NOMO-1 treated with DMSO at 0.1 percent for 48 hours (cell line): ENCODE measurements at regions not wholly inside any gene's neighbourhood (a gene's known extent, or its start where the extent isn't known, plus 50 kb on each side); places are given as distances from the start of the nearest gene placed in this dataset.
A peak's percentile ranks its signal among the peaks of the same experiment; 100 is the strongest.
"Not testable (repeated sequence)": the region's sequence is repeated elsewhere in the genome, so short reads cannot be mapped to it uniquely, and the experiment has no call there.

ENCODE experiments used
- DNase-seq: peaks from one replicate; lab custom pipeline; 2025; ENCODE audit not compliant: unreplicated experiment; lab: John Stamatoyannopoulos, UW

GRCh38 chr9:102941868-102942267 lies 53.3 kb upstream of the CYLC2 start:
- DNase-seq = no peak

DNA sequence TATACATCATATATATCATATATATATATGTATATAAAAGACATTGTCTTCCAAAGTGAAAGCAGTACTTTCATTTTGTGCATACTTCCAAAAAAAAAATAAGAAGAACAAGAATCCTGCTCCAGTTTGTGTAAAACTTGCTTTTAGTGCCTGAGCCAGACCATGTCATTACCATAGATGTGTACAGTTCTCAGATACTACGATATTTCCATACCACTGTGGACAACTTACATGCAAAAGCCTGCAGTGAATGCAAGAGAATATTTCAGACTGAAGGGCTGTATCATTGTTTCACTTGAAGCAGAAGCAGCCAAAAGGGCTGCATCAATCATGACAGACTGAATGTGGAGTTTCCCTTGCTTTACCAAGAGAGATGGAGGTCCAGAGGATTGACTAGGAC lies 72.6 kb upstream of the CYLC2 start:
- DNase-seq = peak; percentile 23

DNA sequence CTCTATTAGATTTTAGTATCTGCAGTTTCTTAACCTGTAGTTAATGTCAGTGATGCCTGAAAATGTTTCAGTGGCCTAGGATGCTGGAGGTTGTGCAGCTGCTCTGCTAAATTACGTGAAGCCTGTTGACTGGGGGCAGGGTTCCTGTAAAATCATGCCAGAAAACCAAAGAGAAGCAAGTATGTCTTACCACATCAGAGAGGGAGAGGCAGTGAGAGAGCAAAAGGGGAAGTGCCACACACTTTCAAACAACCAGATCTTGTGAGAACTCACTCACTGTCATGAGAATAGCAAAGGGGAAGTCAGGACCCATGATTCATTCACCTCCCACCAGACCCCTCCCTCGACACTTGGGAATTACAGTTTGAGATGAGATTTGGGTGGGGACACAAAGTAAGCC lies 83.9 kb upstream of the CYLC2 start:
- peak; percentile 8 for DNase-seq

GRCh38 chr9:102905795-102906194 lies 89.3 kb upstream of the CYLC2 start:
- not testable (repeated sequence) for DNase-seq

DNA sequence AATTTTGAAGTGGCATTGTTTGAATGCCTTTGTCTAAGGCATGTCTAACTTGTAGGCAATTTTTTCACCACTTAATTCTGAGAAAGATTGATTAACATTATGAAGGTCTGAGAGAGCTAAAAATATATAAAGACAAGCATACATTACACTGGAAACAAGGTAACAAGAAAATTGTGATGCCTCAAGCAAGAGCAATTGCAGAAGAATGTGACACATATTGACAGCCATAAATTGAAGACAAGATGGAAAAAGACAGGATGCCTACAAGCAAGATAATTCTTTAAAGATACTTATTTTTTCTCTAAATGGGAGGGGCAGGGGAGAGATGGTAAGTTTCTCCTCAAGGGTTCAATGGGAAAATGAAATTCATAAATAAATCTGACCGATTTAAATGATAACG lies 103.1 kb upstream of the CYLC2 start:
- DNase-seq = no peak

- not testable (repeated sequence) for DNase-seq
Measured at GRCh38 chr9:102888747-102889146, 106.4 kb upstream of the CYLC2 start.

DNA sequence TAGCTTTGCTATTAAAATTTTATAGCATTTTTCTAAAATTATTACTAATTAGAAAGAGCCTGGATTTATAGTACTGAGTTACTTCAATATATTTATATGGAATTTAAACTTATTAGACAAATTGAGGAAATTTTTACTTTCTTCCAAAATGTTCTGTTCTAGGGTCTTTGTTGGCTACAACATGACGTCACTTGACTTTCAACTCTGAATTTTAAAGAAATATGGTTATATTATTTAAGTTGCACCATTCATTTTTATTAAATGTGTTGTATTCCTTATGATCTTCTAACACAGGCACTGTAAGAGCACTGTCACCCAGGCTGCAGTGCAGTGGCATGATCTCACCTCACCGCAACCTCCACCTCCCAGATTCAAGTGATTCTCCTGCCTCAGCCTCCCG lies 119.4 kb upstream of the CYLC2 start:
- no peak for DNase-seq

- DNase-seq = no peak
Measured at GRCh38 chr9:102867488-102867887, 127.6 kb upstream of the CYLC2 start.

DNA sequence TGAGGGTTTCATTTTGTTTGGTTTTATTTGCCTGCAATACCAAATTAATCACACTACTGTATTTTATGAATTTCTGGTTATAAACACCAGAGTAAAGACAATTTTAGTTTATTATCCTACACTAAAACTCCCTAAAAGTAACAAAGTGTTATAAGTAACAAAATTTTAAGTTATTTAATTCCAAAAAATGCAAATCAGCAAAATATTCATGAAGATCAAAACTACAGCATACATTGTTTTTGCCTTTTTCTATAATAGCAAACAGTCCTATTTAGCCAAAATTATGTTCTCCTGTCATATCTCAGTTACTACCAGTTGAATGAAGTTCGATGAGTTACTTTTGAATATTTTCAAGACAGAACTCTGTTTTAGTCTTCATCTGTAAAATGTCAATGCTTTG lies 132.7 kb upstream of the CYLC2 start:
- DNase-seq = no peak

DNA sequence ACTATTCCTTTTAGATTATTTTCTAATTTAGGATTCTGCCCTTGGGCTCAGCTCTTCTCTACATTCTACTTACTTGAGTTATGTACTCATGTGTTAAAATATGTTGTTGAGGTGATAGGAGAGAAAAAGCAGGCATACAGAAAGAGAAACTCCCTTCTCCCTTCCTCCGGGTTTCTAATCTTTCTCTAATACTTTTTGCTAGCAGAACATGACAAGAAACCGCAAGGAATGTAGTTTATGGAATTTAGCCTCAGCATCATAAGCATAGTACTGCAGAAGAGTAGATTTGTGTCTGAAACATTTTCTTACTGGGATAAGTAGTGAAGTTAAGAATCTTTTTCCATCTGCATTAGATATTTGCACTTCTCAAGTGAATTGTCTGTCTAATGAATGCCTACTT lies 139.5 kb upstream of the CYLC2 start:
- no peak for DNase-seq

DNA sequence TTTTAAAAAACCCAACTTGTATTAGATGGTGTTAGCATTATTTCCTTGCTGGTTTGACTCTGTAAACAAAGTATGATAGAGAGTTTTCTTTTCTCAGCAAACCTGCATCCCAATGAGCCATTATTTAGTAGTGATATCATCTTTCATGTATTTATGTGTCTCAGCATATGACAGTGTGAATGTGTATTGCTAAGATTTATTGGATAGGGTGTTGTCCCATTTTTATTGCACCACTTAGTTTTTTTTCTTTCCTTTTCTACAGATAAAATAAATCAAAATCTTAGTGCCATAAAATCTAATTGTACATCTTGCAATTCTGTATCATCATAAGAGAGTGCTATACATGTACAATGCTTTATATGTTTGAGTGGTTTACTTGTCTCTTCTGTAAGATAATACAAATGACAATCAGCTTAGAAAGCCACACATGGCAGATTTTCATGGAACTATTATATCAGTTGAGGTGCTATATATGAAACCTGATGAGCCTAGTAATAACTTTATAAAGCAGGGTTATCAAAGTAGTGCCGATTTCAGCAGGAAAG lies 149.2 kb upstream of the CYLC2 start:
- no peak for DNase-seq

DNA sequence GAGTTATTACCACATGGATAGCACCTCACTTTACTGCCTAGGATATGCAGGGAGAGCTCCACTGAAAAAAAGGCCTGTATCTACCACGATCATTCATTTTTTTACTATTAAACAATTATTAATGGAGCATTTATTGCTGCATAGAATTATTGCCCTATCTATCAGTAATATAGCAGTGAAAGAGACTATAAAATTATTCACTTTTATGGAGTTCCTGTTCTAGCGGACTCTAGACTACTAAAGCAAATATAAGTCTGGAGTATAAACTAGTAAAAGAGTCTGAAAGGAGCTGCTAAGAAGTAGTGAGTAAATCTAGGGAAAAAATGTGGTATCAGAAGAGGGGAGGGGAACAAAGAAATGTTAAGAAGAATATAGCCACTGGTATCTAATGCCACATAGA lies 150.4 kb upstream of the CYLC2 start:
- DNase-seq = no peak

DNA sequence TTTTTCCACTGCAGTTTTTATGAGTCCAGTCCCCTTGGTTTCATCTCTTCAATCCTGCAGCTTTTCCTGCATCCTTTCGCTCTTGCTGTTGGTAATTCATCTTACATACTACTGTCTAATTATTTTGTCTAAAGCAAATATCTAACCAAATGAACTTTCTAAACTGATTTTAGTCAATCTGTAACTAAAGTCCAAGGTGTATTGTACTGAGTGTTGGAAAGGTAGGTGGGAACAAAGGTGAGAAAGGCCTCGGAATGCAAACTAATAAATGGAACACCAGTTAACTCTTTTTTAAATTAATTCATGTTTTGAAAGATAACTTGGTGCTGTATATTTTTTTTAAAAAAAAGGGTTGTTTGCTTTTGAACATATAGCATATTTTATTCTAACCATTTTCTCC lies 152.7 kb upstream of the CYLC2 start:
- DNase-seq = no peak

DNA sequence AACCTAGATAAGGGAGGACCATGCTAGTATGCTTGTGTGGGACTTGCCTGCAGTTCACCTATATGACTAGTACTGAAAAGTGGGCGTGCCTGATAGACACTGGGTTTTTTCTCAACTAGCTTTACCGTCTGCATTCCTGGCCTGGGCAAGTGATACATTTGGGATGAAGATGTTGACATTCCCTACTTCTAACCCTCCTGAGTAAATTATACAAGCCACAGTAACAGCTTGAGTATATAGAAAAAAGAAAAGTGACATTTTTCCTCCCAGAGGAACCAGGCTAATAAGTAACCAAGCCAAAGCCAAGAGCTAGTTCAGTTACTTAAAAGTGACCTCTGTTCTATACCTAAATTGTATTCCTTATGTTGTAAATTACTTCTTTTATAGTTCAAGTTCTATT lies 153.8 kb upstream of the CYLC2 start:
- DNase-seq = no peak

DNA sequence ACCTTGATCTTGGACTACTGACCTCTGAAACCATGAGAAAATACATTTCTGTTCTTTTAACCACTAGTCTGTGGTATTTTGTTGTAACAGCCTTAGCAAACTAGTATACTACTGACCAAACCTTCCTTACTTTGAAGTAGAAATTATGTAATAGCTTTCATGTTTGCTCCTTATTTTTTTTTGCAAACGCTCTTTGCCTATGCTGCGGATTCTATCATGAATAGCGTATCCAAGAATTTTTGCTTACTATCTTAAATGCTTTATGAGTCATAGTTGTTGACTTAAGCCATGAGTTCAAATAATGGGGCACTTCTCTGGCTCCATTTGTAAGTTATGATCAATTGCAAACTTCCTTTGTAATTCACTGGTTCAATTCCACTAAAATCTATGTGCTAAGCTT lies 154.8 kb upstream of the CYLC2 start:
- no peak for DNase-seq

- no peak for DNase-seq
Measured at GRCh38 chr9:102832814-102833213, 162.3 kb upstream of the CYLC2 start.

- DNase-seq = peak; percentile 75
Measured at GRCh38 chr9:102796244-102796643, 198.9 kb upstream of the CYLC2 start.

DNA sequence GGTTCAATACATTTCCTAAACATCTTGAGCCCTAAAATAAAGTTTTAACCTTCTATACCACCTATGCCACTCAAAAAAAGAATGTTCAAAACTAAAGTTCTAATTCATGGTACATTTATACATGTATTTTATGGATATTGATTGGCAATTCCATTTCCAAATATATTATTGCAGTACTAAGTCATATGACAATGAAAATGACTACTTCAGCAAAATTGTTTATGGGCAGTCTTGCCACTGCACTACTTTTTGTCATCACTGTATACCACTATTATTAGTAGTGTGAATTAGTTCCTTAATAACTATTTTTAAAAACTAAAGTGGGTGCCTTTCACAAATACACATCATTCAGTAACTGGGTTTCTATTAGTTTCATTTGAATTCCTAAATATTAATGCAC lies 199.6 kb upstream of the CYLC2 start:
- DNase-seq = no peak

- DNase-seq = peak; percentile 0
Measured at GRCh38 chr9:102779356-102779755, 215.8 kb upstream of the CYLC2 start.

DNA sequence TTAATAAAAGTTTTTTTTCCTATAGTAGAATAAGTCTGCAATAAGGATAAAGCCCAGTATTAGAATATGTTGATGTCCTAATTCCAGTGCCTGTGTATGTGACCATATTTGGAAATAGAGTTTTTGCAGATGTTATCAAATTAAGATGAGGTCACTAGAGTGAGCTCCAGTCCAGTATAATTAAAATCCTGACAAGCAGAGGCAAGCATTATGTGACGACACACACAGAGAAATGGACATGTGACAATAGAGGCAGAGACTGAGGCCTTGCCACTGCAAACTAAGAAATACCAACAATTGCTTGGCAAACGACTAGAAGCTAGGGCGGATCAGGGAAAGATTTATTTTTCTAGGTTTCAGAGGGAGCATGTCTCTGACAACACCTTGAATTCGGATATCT lies 216.4 kb upstream of the CYLC2 start:
- no peak for DNase-seq

GRCh38 chr9:102770704-102771103 lies 224.4 kb upstream of the CYLC2 start:
- no peak for DNase-seq

GRCh38 chr9:102769307-102769706 lies 225.8 kb upstream of the CYLC2 start:
- DNase-seq = no peak

DNA sequence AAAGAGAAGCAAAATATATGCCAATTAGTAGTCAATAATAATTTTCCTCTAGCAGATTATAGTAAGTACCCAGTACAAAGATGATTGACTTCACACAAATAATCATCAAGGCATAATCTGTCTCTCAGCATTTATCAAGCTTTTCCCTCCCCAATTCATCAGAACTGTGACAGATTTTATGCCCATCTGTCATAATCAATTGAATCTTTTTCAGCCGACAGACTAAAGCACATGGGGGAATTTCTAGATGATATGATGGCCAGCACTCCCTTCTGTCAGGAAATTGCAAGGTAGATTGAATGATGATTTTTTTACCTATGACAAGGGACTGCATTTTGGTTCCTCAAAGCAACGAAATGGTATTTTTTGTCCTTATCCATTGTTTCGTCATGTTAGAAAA lies 227.1 kb upstream of the CYLC2 start:
- no peak for DNase-seq

GRCh38 chr9:102767076-102767475 lies 228.1 kb upstream of the CYLC2 start:
- DNase-seq = no peak
